ENCODE measurements at regions not wholly inside any gene's neighbourhood (a gene's known extent, or its start where the extent isn't known, plus 50 kb on each side); places are given as distances from the start of the nearest gene placed in this dataset.
"Not testable (repeated sequence)": the region's sequence is repeated elsewhere in the genome, so short reads cannot be mapped to it uniquely, and the experiment has no call there.

DNA sequence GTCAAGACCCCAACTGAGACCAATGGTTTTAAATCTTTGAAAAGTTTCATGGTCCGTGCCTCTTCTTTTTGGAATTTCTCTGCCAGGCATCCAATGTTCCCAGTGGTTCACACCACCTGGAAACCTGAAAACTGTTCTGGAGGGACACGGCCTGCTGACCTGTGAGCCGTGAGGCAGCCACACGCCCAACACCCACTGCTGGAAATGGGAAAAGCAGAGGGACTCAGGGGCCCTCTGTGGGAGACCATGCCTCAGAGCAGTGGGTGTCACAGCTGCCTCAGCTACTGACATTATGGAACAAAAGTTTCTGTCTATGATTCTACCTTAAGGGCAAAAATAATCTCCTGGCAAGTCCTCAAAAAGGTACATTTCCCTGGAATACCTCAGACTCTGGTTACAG is 70.4 kb upstream of the VIPR2 start:
- in situ Hi-C loops (cut with MboI; ENCODE audit: low pct_unique_long_range_greater_than_20kb, low sequenced_read_pairs), result no loop called here
- DNase-seq, result no peak

GRCh38 chr7:159213253-159213652 is 68.6 kb upstream of the VIPR2 start:
- in situ Hi-C loops (cut with MboI; ENCODE audit: low pct_unique_long_range_greater_than_20kb, low sequenced_read_pairs), result no loop called here
- no peak for DNase-seq

DNA sequence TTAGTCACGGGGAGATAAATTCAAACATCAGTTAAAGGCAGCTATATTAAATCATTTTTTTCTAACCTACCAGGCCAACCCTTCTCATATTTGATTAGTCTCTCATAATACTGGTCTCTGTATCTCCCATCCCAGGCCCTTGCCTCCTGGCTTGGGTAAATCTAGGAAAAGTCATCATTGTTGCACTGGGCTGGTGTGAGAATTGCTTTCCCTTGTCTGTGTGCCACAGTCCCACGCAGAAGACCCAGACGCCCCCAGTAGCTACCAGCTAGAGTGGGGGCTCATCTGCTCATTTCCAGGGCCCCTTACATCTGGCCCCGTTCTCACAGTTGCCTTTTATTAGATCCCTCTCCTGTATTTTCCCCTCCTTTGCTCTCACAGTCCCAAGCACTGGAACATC is 67.6 kb upstream of the VIPR2 start:
- in situ Hi-C loops (cut with MboI; ENCODE audit: low pct_unique_long_range_greater_than_20kb, low sequenced_read_pairs), result no loop called here
- no peak for DNase-seq

DNA sequence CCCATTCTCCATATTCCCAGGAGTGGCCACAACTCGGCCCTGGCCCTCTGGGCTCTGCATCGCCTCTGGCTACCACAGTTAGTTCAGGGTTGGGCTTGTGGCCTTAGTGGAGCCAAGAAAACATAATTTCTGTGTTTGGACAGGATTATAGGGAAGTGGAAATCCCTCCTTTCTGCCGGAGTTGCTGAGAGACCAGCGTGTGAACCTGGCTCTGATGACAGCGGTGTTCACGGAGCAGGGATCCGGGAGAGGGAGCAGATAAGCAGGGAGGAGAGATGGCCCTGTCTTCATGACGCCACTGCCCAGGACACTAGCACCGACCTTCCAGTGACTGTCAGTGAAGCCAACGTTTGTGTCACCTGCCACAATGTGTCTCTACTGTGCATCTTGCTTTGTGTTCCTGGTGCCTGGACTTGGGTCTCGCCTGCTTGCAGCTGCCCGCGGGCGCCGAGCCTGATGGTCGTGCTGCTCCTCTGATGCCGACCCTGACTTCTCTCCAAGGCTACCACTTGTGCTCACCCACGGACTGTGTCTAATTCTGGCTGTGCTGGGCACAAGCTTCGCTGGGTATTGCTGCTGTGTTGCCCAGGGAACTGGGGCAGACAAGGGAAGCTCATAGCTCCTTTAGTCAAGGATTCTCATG is 67.0 kb upstream of the VIPR2 start:
- in situ Hi-C loops (cut with MboI; ENCODE audit: low pct_unique_long_range_greater_than_20kb, low sequenced_read_pairs), result no loop called here
- DNase-seq, result no peak

DNA sequence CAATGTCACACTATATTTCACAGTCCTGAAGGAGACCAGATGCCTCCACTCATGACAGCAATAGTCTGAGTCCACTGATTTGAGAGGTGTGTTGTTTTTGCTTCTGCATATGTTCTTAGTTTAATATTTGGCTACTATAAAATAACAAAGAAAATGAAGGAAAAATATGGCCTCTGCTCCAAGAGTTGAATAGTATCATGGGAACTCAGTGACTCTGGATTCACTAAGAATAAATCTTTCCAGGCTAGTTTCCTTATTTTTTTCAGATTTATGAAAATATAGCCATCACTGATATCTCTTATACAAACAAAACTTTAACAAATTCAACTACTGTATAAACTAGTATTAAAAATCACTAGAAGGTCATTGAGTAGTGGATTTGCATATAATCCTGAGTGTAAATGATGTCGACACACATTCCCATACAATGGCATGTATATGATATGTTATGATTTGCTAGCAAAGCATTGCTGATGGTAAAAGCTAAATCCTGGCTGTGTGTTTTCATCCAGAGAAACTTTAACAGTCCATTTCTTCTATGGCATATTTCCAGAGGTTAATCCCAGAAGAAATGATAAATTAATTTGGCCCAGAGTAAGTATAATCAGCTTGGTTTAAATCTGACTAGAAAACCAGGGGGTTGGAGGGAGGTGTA is 66.0 kb upstream of the VIPR2 start:
- in situ Hi-C loops (cut with MboI; ENCODE audit: low pct_unique_long_range_greater_than_20kb, low sequenced_read_pairs), result no loop called here
- no peak for DNase-seq

DNA sequence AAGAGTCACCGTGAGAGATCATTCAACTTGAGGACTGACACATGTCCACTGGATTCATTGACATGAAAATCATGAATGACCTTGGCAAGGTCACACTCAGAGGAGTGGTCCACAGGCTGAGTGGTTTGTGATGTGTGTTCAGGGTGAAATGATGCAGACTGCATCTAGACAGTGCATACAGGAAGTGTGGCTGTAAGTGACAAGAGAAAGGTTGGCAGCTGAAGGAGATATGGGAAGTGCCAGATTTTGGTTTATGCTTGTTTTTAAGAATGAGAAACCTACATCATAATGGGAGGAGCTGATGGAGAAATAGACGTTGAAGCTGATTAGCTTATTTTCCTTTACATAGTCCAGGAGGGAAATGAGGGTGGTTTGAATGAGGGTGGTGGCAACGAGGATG is 64.8 kb upstream of the VIPR2 start:
- no peak for DNase-seq
- in situ Hi-C loops (cut with MboI; ENCODE audit: low pct_unique_long_range_greater_than_20kb, low sequenced_read_pairs), result no loop called here

GRCh38 chr7:159207951-159208350 is 63.3 kb upstream of the VIPR2 start:
- in situ Hi-C loops (cut with MboI; ENCODE audit: low pct_unique_long_range_greater_than_20kb, low sequenced_read_pairs), result no loop called here
- no peak for DNase-seq

GRCh38 chr7:159207393-159207792 is 62.7 kb upstream of the VIPR2 start:
- in situ Hi-C loops (cut with MboI; ENCODE audit: low pct_unique_long_range_greater_than_20kb, low sequenced_read_pairs), result no loop called here
- no peak for DNase-seq

DNA sequence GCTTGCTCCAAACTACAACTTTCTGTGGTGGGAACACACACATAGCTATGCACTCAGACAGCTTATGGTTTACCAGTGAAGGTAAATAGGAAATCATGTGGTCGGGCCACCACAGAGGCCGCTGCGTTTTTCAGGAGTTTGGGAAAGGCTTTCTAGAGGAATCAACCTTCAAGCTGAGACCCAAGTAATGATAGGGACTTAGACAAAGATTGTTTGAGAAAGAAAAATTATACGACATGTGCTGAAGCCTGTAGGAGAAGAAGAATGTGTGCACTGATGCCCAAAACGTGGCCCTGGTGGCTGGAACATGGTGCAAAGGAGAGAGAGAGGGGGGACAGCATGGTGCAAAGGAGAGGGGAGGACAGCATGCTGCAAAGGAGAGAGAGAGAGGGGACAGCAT is 61.2 kb upstream of the VIPR2 start:
- DNase-seq, result no peak
- in situ Hi-C loops (cut with MboI; ENCODE audit: low pct_unique_long_range_greater_than_20kb, low sequenced_read_pairs), result no loop called here

- DNase-seq, result no peak
- in situ Hi-C loops (cut with MboI; ENCODE audit: low pct_unique_long_range_greater_than_20kb, low sequenced_read_pairs), result no loop called here
Observed at GRCh38 chr7:159204664-159205063, 60.0 kb upstream of the VIPR2 start.

DNA sequence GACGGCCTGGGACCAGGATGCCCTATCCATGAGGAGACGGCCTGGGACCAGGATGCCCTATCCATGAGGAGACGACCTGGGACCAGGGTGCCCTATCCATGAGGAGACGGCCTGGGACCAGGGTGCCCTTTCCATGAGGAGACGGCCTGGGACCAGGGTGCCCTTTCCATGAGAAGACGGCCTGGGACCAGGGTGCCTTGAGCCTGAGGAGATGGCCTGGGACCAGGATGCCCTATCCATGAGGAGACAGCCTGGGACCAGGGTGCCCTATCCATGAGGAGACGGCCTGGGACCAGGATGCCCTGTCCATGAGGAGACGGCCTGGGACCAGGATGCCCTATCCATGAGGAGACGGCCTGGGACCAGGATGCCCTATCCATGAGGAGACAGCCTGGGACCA is 58.6 kb upstream of the VIPR2 start:
- DNase-seq; in situ Hi-C loops (cut with MboI; ENCODE audit: low pct_unique_long_range_greater_than_20kb, low sequenced_read_pairs): not testable (repeated sequence)

DNA sequence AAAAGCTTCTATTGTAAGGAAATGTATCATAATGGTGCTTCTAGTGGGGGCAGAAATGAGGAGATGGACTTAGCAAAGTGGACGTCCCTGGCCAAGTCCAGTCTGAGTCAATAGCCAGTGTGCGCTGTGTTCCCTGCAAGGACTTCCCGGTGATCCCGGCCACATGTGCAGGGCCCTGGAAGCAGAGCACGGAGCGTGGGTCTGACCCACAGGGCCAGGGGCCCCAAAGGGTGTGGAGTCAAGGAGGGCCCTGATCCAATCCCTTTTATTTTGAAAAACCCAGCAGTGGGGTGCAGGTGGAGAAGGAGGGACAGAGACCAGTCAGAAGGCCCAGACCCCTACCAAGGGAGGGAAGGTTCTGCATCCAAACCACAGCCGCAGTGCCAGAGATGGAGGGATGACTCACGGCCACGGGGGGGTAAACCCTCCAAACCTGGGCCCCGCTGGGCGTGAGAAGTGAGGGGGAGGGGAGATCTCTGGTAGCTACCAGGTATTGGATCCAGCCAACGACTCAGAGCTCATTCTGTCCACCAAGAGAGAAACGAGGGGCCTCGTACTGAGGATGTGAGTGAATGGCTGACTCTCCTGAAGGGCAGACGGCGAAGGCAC is 57.2 kb upstream of the VIPR2 start:
- in situ Hi-C loops (cut with MboI; ENCODE audit: low pct_unique_long_range_greater_than_20kb, low sequenced_read_pairs), result no loop called here
- DNase-seq, result no peak

DNA sequence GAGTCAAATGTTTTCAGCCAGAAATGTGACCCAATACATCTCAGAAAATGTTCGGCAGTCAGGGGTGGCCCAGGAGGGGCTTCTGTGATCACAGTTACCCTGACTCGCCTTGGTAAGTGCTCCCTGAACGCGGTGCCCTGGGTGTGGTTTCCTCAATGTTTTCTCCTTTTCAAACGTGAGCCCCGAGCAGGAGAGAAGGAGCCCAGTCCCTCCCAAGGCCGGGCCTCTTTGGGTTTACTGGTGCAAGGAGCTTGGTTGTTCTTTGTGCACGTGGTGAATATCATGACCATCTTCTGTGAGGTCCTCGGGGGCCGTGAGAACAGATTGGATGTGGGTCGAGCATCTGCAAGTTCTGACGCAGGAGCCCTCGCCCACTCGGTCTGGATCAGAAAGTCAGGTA is 55.8 kb upstream of the VIPR2 start:
- DNase-seq, result no peak
- in situ Hi-C loops (cut with MboI; ENCODE audit: low pct_unique_long_range_greater_than_20kb, low sequenced_read_pairs), result no loop called here

GRCh38 chr7:159198016-159198724 is 53.5 kb upstream of the VIPR2 start:
- in situ Hi-C loops (cut with MboI; ENCODE audit: low pct_unique_long_range_greater_than_20kb, low sequenced_read_pairs), result no loop called here
- no peak for DNase-seq

DNA sequence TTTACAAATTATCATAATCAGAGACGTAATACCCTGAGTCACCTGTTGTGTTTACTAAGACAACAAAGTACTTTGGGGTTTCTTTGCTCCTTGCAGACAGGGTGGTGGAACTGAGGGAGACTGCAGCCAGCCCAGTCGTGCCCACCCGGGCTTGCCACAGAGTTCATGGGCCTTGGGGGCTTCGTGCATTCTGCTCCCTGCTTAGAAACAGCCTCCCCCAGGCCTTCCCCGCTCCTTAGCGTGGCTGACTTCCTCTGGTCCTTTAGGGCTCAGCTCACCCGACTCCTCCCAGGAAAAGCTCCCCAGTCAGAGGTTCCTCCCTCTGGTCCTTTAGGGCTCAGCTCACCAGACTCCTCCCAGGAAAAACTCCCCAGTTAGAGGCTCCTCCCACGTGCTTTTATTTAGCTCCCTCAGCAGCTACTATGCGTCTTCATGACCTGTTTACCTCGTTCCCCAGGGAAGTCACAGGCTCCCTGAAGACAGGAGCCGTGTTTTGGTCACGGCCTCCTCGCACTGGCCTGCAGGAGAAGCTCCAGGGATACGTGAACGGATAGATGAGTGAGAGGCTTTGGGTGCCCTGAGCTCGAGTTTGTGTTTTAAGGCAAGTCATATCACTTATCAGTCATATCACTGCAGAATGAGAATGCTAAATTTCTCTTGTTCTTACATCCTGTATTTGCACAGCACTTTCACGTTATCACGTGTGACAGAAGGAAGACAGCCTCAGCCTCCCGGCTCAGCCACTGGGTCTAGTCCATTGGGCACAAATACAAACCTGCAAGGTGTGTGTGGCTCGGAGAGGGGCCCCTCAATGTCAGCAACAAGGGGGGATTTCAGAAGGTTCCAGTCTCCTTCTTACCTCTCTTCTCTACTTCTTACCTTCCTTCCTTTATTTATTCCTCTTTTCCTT is 52.7 kb upstream of the VIPR2 start:
- peak; percentile 84 for DNase-seq
- in situ Hi-C loops (cut with MboI; ENCODE audit: low pct_unique_long_range_greater_than_20kb, low sequenced_read_pairs), result no loop called here

- in situ Hi-C loops (cut with MboI; ENCODE audit: low pct_unique_long_range_greater_than_20kb, low sequenced_read_pairs), result no loop called here
Observed at GRCh38 chr7:159196584-159196983, 51.9 kb upstream of the VIPR2 start.

GRCh38 chr7:159195946-159196345 is 51.3 kb upstream of the VIPR2 start:
- DNase-seq, result peak; percentile 10
- in situ Hi-C loops (cut with MboI; ENCODE audit: low pct_unique_long_range_greater_than_20kb, low sequenced_read_pairs), result no loop called here

More at GRCh38 chr7:159196584-159196983, 51.9 kb upstream of the VIPR2 start:
- no peak for DNase-seq

Data from KBM-7 (cell line).